T-helper 9 cell (primary cell): ENCODE measurements at regions not wholly inside any gene's neighbourhood (a gene's known extent, or its start where the extent isn't known, plus 50 kb on each side); places are given as distances from the start of the nearest gene placed in this dataset.

Experiments
- DNase-seq: peaks from one replicate; pipeline ENCODE4 v3.0.0-alpha.2; 2020

DNA sequence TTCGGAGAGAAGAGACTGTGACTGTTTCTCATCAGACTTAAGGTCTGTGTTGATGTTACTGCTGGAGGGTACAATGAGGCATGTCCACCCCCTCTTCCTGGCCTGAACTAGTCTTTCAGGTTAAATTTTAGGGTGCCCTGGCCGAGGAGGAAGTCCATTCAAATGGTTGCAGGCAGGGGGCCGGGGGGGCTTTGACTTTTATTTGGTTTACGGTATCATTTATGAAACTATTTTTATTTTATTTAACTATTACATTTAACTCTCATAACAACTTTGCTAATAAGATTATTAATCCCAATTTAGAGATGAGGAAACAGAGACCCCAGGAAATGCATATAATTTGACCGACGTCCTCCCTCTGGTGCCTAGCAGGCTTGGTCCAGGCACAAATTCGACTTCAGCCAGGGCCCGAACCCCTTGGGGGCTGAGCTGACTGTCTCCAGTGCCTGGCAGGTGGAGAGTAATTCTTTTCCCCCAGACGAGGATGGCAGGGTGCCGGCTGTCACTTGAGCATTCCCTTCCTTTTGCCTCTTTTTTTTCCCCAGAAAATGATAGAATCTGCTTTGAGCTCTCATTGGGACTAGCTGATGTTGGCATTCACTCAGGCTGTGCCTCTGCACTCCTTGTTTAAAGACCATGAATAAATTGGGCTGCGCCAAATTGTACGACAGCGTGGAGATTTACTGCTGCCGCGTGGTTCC is 255.3 kb upstream of the SALL3 start:
- no peak for DNase-seq

DNA sequence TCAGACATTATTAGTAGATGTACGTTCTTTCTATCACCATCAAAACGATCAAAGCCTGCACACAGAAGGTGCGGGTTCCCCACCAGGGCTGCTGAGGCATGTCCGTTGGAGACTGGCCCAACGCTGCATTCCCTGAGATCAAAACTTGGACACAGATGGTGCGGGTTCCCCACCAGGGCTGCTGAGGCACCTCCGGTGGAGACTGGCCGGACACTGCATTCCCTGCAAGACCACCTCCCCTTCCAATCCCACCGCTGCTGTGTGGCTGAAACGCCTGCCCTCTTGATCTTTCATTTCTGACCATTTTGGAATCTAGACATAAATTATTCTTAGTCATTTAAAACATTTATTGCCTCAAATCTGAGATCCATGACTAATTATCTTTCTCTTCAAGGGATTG is 254.2 kb upstream of the SALL3 start:
- no peak for DNase-seq

DNA sequence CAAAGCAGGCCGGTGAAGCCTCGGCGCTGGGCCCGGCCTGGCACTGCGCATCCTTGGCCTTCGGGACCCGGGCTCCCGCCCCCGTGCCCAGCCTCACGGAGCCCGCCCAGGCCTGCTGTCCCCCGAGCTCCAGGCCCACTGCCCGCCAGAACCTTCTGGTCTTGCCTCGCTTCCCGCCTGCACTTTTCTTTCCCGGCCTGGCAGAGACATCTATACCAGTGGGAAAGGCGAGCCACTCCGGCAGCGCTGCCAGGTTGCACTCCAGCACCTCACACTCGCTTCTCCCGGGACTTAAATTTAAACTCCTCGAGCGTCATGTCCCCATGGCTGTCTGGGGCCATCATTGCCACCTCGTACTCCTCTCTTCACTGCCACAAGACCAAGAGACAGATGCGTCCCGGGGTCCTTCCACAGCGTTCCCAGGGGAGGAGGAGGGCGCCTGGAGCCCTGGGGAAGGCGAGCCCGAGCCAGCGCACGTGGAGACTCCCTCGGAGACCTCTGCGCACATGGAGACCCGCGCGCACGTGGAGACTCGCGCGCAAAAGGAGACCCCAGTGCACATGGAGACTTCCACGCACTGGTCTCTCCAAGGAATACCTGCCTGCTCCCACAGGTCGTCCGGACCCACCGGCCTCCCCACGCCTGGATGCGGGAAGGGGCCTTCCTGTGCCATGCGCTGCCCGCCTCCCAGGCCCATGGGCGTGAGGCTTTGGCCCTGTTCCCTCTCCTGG is 253.1 kb upstream of the SALL3 start:
- DNase-seq: no peak

DNA sequence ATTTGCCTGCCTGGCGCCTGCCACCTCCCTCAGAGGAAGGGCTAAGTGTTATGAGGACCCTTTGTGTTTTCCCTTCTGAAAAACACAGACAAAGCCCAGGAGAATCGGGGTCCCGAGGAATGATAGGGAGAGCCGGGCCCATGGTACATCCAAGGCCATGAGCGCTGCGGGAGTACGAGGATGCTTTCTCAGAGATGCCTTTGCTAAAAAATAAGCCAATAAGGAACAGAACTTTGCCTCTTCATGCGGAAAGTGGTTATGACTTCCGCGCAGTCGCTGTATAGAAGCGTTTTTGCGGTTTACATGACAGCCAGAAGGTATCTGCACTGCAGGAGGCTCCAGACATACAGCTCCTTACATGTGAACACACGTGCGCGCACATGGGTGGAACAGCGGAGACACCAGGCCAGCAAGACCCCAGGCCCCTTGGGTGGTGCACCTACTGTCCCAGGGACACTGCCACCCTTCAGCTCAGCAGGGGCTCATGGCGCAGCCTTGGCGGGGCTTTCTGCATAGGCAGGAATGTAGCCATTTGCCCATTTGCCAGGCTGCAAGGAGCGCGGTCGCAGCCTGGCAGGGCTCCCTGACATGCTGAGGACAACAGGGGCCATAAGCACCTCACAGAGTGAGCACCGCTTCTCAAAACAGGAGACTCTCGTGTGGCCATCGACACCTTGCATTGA is 252.4 kb upstream of the SALL3 start:
- DNase-seq: no peak

DNA sequence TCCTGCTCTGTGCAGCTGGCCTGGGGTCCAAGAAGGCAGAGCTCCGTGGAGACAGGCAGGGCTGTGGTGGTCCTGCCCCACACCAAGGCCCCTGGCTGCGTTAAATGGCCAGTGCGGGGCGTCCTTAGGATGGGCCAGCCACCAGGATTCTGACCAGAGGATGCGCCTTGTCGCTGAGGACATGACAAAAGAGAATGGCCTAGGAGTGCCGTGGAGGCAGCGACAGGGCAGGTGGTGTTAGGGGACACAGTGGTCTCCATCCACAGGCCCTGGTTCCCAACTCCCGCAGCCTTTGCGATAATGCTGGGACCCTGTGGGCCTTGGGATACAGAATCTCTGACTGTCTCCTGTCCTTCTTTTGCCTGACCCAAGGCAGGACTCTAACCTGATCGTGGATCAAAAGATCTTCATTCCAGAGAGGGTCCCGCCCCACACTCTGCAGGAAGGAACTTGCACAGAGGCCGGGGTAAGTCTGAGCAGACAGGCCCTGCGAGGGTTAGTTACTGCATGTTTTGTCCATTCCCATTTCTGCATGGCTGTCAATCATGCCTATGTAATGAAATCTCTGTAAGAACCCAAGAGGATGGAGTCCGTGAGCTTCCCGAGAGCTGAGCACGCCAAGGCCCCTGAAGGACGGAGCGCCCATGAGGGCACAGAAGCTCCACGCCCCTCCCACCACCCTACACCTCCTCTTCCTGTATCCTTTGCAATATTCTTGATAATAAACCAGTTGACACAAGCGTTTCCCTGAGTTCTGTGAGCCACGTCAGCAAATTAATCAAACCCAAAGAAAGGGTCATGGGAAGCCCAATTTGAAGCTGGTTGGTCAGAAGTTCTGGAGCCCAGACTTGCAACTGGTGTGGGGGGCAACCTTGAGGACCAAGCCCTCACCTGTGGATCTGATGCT is 251.5 kb upstream of the SALL3 start:
- no peak for DNase-seq

DNA sequence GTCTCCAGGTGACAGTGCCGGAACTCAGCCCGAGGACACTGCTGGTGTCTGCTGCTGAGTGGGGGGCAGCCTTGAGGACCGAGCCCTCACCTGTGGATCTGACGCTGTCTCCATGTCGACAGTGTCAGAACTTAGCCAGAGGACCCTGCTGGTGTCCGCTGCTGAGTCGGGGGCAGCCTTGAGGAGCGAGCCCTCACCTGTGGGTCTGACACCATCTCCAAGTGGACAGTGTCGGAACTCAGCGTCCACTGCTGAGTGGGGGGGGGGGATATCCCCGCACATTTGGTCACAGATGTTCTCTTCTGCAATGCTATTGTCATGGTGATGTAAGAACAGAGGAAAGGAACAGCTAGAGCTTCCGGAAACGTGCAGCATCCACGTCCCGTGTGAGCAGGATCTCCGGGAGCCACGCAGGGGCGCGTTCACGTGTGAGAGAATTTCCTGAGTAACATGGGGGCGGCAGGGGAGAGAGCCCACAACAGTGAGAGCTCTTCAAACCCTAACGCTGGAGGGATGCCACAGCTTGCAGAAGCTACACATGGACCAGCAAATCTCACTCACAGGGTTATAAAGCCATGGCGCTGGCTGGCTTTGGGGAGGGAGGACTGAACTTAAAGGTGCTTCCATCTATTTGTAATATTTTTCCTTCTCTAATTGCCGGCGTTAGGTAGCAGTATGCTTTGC is 250.7 kb upstream of the SALL3 start:
- DNase-seq: no peak

DNA sequence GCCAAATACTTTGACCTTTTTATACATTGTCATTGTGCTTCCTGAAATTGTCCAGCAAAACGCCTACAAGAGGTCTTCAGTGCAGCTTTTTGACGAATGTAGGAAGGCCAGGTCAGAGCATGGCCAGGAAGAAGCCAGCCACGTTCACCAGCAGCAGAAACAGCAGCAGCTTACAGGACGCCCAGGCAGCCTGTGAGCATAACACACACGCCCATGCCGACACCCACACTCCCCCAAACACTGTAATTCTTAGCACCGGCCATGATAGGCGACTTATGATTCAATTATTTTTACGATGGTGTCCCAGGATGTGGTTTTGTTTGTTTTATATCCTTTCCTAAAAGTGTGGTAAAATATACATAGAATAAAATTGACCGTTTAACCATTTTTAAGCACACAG is 249.1 kb upstream of the SALL3 start:
- no peak for DNase-seq

DNA sequence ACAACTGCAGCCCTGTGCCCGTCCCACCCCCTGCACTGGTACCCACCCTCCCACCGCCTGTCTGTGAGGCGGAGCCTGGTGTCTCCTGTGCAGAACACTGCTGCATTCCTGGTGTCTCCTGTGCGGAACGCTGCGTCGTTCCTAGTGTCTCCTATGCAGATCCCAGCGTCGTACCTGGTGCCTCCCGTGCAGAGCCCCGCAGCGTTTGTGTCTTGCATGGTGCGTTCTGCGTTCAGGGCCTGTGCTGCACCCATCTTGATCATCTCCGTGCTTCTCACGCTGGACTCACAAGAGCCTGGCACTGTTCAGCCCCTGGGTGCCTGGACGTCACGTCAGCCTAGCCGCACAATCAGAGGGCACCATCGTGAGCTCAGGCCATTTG is 248.6 kb upstream of the SALL3 start:
- no peak for DNase-seq

DNA sequence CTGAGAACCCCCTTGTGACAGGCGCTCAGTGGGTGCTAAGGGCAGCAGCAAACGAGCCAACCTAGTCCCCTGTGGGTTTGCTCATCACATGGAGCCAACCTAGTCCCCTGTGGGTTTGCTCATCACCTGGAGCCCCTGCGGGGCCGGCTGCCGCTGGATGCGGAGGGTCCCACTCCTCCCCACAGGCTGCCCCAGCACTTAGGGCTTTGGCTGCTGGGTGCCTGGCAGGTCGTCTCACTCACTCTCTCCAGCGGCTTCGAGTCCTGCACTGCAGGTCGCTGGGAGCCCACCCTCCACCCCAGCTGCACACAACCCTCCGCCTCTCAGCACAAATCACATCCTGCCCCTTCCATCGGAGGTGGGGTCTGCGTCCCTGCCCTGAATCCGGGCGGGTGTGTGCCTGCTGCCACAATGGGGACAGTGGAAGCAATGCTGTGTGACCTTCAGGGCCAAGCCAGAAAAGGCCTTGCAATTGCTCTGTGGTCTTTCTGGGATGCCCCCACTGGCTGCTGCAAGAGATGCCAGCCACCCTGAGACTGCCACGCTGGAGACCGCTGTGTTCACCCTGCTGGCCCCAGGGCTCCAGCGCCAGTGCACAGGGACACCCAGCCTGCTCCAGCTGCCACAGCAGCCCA is 248.1 kb upstream of the SALL3 start:
- DNase-seq: no peak

DNA sequence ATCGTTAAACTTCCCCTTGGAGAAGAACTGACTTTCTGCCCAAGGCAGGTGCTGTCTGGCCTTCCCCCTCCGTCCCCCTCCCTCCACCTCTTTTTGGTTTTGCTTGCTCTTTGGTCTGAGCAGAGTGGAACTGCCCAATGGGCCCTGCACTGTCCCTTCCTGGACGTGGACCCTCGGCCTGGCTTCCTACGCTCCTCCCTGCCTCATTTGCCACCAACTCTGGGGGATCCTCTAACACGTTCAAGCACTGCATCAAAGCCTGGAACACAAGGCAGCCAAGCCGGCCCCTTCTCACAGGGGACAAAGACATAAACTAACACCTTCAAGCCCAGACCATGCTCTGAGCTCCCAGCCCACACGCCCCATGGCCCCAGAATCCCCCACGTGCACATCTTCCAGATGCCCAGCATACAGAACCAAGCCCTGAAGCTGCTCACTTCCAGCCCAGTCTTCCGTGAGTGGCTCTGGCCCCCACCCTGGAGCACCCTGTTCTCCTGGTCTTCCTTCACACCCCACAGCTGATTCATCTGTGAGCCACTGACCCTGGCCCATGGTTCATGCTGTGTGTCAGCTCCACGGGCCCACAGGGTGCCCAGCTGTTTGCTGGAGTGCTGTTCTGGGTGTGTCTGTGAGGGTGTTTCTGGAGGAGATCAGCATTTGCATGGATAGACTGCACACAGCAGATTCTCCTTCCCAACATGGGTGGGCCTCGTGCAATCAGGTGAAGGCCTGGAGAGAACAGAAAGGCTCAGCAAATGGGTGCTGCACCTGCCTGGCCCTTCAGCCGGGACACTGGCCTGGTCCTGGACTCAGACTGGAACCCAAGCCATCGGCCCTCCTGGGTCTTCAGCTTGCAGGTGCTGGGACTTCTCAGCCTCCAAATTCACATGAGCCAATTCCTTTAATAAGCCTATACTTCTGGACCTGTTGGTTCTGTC is 247.1 kb upstream of the SALL3 start:
- no peak for DNase-seq

DNA sequence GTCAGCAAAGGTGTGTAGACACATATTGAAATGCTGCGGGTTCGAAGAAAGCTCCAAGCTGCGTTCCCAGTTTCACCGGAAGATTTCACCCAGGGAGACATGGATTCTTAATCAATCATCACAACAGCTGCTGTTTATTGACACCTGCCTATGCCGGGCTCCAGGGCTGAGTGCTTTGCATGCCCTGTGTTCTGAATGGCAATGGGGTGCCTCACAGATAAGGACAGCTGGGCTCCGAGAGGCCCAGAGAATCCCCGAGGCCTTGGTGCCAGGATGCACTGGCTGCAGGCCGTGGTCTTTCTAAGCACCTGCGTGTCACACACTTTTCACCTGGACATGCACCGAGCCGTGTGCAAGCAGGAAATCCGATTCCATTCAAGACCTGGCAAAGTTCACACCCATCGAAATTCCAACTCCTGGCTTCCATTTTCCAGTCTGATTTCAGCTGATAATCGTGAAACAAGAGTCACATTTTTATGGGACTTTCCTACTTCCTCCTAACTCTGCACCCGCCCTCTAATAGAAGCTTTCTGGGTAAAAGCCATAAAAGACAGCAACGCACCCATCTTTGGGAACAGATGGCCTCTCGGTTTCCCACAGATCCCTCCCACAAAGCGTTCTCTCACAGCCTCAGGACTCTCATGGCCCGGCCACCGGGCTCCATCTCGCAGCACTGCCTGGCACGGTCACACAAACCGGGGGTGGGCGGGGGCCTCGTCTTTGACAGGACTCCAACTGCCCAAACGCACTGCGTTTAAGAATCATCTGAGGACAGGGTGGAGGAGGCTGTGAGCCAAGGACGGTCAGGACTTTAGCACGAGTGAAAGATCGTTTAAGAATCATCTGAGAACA is 245.6 kb upstream of the SALL3 start:
- no peak for DNase-seq

DNA sequence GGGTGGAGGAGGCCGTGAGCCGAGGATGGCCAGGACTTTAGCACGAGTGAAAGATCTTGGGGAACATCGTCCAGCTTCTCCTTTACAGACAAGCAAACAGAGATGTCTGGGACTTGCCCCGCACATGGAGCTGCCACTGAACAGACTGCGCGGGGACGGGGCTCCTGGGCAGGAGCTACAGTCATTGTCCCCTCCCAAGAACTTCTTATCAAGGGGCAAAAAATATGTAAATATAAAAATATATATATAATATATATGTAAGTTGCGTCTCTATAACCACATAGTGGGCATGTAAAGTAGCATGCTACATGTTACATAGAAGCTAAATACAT is 245.0 kb upstream of the SALL3 start:
- DNase-seq: no peak

DNA sequence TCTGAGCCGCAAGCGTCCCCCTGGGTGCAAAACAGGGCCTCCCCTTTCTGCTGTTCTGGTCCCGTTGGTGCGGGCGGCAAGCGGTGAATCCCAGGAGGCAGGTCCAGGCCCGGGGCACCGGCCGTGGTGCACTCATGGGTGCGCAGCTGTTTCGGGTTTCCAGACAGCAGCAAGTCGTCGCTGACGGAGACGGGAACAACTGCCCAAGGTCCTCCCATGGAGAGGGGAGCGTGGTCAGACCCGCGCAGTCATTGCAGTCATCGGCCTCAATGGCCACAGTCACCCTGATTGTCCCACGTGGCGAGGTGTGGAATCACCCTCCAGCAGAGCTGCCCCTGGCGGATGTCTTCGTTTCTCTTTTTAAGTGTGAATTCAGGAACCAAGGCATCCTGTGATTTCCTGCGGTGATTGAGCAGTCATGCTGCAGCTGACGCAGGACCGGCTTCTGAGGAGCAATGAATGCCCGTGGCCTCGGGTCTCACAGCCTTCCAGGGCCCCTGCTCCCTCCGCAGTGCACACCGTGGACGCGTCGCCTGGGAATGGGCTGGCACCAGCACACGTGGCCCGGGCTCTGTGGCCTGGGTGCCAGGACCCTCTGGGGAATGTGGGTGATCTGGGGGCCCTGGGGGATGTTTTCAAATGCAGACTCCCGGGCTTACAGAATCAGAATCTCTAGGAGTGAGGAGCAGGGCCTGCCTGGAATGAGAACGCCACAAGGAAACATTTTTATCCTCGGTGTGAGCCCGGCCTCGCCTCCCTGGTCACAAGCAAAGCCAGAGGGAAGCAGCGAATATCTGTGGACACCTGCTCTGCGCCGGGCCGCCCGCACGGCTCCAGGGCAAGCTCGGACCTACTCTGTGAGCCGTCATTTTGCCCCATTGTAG is 244.2 kb upstream of the SALL3 start:
- DNase-seq: no peak

DNA sequence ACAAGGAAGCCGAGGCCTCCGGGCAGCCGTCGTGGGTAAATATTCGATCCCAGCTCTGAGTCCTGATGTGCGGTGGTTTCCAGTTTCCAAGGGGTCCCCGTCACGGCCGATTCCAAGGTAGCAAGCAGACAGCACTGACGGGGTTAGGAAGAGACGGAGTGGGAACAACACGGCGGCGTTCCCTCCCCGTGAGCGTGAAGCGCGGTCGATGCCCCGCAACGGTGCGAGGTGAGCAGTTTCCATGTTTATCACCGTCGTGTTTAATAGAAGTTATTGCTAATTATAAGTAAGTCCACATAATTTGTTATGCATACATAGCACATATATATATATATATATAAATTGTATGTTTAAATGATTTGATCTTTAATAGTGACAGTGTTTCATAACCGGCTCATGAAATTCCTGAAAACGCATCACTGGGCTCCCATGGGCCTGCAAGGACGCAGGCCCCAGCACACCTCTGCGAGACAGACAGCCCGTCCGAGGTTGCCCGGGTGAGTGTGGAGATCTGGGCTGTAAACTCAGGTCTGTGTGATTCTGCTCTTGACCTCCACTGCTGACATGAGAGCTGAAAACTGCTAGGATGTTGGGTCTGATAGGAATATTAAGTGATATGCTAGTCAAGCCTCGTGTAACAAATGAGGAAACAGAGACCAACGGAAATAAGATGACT is 243.5 kb upstream of the SALL3 start:
- DNase-seq: no peak

DNA sequence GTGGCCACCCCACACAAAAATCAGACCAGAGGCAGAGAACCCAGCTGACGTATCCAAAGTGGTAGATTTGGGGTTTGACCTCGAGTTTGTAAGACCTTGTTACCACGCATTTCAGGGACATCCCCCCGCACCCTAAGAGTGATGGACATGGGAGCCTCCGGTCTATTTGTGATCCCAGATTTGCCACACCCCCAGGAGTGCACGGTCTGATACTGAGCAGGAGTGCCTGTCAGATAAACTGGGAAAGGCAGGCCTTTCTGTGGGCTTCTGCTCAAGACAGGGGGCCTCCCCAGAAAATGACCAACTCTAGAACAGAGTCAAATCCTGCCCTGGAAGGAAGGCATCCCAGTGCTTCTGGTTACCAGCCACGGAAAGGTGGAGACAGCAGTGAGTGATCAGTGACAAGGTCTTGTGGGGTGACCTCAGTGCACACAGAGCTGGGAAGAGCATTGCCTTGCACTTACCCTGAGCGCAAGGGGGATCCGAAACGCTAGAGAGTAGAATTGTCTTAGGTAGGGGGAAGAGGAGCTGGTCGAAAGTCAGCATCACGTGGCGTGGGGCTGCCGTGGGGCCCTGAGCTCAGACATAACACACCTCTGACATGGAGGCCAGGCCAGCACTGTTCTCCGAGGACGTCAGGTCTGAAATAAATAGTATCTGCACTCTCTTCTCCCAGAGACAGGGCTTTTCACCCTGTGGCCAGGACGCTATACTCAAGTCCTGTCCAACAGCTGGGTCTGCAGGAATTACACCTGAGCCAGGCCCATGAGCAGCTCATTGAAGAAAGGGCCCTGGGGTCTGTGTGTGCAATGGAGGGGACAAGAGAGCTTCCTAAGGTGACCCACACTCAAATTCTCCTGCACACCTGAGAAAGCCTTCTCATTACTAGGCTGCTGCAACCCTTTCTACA is 242.4 kb upstream of the SALL3 start:
- no peak for DNase-seq

DNA sequence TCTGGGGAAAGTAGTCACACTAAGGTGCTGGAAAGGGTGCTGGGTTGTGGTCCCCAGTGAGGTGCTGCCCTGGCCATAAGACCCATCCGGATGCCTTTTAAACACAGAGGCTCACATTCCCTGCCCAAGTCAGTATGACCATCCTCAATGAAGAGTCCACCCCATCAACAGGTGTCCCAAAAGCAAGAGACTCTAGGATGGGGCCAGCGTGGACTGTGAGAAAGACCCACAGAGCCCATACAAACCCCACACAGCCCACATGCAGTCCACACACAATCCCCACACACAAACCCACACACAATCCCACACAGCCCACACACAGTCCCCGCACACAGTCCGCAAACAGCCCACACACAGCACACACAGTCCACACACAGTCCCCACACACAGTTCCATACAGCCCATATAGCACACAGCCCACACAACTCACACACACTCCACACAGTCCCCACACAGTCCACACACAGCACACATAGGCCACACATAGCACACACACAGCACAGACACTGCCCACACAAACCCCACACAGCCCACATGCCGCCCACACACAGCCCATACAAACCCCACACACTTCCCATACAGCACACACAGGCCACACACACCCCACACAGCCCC is 241.4 kb upstream of the SALL3 start:
- DNase-seq: no peak

DNA sequence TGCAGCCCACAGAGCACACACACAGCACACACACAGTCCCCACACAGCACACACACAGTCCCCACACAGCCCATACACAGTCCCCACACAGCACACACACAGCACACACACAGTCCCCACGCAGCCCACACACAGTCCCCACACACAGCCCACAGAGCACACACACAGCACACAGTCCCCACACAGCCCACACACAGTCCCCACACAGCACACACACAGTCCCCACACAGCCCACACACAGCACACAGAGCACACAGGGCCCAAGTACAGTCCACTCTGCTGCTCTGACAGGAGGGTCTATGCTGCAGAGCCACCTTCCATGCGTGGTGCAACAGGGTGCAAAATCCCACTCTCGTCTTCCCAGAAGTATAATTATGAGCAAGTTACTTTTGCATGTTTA is 240.5 kb upstream of the SALL3 start:
- no peak for DNase-seq
